GM23248 (cell line): ENCODE measurements at regions not wholly inside any gene's neighbourhood (a gene's known extent, or its start where the extent isn't known, plus 50 kb on each side); places are given as distances from the start of the nearest gene placed in this dataset.

Experiments
- EZH2 ChIP-seq: fragments of 200-600 bp; sonication (generic); IDR thresholded peaks from 2 replicates; pipeline ENCODE4 v1.6.1; 2018; ENCODE audit warnings: antibody characterized with exemption, mild to moderate bottlenecking; ENCODE audit not compliant: insufficient read depth, poor library complexity, severe bottlenecking
- EZH2phosphoT487 ChIP-seq: fragments of 200-600 bp; sonication (generic); IDR thresholded peaks from 2 replicates; pipeline ENCODE4 v1.6.1; 2018; ENCODE audit warnings: antibody characterized with exemption, moderate library complexity, mild to moderate bottlenecking, low read depth; ENCODE audit not compliant: insufficient read depth

DNA sequence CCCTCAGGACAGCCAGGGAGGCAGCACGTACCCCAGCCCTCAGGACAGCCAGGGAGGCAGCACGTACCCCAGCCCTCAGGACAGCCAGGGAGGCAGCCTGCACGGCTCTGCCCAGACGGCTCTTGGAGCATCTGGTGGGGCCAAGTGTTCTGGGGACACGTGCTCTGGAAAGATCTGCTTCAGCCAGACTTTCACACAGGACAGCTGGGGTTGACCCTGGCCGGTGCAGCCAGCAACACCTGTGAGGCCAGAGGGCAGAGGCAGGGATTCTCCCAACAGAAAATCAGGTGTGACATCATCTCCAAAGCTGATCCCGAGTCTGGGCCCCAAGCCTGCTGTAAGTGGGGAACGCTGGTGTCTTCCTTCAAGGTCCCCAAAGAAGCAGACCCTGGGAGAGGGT lies 55.5 kb upstream of the SLCO4A1 start:
- TF ChIP-seq EZH2phosphoT487 (no peak), EZH2 (no peak)
